C1 segment of cervical spinal cord (tissue), 14 donors: ENCODE measurements at regions not wholly inside any gene's neighbourhood (a gene's known extent, or its start where the extent isn't known, plus 50 kb on each side); places are given as distances from the start of the nearest gene placed in this dataset.
"Not testable (repeated sequence)": the region's sequence is repeated elsewhere in the genome, so short reads cannot be mapped to it uniquely, and the experiment has no call there.

Experiments used
- DNase-seq, 14 donors: peaks; one replicate each; lab custom pipeline; 2025; lab: John Stamatoyannopoulos, UW

DNA sequence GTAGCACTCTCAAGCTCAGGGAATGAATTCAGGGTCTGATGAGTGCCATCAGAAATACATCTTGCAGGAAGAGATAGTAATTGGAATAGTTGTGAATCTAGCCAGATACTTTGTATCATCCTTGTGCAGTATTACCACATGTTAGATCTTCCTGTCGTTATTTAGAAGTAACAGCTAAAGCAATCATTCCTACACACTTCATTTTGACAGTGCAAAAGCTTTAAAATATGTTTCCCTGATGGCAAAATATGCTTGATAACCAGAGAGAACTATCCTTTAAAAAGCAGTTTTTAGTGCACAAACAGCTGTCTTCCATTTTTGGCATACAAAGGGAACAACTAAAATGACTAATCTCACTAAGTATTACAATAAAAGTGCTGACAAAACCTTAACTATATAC is 149.5 kb upstream of the SLC38A2 start:
- no peak for DNase-seq

DNA sequence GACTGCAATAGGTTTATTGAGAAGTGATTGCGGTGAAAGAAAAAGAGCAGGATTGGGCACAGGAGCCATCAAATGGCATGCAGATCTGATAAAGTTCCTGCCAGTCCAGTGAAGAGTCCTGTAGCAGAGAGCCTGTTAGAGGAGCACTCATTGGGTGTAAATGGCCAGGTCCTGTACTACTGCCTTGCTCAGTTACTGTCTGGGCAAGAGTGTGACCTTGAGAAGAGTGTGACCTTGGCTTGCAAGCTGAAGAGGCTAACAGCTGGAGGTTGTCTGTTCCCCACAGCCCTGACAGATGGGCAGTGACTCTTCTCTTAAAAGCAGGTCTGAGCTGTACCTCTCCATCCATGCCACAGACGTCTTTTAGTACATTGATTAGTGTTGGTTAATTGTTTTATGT is 148.6 kb upstream of the SLC38A2 start:
- no peak for DNase-seq

DNA sequence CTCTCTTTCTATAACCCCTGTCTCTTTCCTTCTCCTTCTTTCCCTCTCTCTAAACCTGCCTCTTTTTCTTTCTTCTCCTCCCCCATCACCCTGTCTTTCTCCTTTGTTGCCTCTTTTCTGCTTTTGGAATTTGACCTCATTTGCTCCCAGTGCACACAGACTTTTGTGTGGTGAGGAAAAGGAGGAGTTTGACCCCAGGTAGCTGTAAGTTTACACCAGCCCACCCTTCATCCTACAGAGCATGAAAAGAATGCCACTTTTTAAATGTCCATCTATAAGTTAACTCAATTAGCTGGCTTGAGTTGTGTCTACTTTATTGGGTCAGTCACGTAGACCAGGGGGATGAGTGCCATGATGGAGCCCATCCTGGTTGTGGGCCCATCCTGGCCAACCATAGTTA is 146.8 kb upstream of the SLC38A2 start:
- DNase-seq = no peak

DNA sequence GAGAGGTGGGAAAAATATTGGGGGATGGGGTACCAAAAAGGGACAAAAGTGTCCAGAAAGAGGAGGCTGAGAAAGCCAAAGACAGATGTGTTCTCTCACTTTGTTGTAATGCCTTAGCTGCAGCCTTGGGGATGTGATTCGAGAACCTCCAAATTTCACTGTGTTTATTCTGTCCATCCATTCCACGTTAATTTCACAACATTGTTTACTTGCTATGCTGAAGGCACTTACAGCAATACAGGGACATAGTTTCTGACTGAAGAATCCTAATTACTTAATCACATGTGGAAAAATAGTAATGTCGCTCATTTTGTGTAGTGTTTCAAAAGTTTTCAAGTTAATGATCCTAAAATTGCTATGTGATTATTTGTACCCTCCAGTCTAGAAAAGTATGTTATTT is 146.2 kb upstream of the SLC38A2 start:
- DNase-seq = no peak

DNA sequence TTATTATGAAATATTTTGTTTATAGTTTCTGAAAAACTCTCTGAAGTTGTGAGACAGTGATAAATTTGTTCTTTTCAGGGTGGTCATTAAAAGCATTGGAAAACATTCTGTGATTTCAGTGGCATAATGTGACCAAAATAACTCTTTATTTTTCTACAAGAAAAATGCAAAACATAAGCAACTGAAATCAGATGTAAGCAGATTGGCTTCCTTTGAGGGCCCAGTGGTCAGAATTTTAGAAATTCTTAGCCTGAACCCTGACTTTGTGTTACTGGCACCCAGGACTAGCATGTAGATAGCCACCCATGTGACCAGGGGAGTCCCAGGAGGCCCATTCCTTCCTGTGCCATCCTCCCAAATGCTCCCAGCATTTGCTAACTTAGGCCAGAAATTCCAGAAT is 145.6 kb upstream of the SLC38A2 start:
- no peak for DNase-seq

DNA sequence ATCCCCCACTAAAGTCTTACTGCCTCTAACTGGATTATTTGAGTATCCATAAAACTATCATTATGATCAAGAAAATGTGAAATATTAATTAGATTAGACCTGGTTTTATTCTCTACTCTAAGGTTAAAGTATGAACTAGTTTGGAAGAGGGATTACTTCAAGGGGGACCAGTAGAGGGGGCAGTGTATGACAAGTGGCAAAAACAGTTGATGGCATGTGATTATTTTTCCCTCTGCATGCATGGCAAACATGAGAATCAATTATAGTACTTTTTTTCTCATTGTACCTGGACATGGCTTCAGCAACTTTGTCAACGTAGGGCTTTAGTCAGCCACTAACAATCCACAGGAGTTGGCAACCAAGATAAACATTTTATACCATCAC is 145.0 kb upstream of the SLC38A2 start:
- no peak for DNase-seq

DNA sequence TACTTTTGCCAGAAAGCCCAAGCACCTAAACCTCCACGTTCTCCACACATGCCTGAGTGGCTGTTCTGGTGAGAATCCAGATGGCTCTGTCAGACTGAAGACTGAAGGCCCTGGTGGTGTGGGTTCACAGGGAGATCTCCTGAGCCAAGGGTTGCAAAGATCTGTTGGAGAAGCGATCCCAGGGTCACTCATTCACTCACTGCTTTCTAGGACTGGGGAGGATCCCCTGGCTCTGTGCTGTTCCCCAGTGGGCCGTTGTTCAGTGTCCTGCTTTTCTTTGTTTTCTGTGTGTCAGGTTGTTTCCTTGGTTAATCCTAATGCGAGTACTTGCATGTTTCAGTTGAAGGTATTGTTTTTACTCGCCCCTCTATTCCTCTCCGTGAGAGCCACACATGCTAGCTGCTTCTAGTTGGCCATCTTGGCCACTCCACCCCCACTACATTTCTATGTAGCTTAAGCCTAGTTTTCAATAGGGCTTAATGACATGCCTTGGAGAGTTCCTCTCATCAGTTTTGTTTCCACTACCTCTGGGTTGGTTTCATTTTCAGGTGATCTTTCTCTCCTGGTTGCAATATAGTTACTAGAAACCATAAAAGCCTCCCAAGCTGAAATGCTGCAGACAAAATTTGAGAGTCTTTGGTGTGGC is 144.5 kb upstream of the SLC38A2 start:
- DNase-seq = no peak

DNA sequence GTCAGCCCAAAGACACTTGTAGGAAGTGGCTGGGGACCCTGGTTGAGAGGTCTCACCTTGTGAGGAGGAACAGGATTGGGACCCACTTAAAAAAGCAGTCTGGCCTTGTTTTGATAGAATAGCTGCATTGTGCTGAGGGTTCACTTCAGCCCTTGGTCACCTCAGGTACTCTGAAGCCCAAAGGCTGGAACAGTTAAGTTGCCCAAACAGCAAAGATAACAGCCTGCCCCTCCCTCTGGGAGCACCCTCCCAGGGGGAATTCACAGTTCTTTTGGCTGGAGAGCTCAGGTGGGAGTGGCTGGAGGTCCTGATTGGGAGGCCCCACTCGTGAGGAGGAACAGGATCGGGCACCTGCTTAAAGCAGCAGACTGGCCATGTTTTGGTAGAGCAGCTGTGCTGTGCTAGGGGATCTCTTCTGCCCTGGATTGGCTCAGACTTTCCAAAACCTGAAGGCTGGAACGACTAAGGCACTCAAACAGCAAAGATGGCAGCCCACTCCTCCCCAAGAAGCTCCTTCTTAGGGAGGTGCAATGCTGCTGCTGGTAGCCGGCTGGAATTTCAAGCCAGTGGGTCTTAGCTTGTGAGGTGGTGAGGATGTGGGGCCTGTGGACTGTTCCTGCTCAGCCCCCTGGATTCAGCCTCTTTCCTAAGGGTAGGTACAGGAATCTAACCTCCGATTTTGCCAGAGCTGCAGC is 143.8 kb upstream of the SLC38A2 start:
- DNase-seq = no peak

DNA sequence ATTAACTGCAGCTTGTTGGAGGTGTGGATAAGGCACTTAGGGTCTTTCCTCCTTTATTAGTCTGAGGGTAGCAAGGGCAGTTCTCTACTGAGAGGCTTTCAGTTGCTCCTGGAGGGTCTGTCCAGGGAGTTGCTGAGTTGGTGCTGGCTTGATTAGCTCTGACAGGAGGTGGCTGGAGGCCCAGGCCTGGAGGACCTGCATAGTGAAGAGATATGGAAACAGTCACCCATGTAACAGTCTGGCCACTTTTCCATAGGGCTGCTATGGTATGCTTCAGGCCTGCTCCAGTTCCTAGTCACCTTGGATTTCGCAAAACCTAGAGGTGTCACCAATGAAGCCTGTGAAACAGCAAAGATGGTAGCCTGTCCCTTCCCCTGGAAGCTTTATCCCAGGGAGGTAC is 143.3 kb upstream of the SLC38A2 start:
- DNase-seq = no peak

DNA sequence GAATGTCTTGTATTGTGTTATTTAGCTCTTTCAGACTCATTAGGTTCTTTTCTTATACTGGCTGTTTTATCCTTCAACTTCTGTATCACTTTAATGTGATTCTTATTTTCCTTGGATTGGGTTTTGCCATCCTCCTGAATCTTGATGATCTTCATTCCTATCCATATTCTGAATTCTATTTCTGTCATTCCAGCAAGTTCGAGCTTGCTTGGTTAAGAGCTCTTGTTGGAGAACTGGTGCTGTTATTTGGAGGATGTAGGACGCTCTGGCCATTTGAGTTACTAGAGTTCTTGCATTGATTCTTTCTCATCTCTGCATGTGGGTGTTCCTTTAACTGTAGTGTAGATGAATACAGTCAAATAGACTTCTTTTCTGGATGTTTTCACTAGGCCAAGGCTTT is 142.3 kb upstream of the SLC38A2 start:
- DNase-seq = no peak

DNA sequence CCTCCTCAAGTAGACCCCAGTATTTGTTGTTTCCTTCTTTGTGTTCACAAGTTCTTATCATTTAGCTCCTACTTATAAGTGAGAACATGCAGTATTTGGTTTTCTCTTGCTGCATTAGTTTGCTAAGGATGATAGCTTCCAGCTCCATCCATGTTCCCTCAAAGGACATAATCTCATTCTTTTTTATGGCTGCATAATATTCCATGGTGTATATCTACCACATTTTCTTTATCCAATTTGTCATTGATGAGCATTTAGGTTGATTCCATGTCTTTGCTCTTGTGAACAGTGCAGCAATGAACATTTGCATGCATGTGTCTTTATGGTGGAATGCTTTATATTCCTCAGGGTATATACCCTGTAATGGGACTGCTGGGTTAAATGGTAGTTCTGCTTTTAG is 137.7 kb upstream of the SLC38A2 start:
- not testable (repeated sequence) for DNase-seq

DNA sequence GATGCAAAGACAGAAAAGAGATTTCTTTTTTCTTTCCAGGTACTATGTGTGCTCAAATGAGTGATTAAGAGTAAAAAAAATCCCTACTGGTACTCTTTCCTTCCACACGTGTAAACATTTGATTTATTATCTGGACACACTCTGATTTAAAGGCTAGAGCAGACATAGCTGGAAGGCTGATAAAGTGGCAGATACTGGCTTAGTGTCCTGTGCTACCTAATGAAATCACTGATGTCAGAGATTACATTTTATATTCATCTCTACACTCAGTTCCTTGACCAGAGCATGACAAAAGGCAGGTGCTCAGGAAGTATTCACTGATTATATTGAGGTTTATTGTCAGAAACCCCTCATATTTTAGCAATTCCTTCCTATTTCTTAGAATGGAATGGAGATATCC is 136.6 kb upstream of the SLC38A2 start:
- no peak for DNase-seq

DNA sequence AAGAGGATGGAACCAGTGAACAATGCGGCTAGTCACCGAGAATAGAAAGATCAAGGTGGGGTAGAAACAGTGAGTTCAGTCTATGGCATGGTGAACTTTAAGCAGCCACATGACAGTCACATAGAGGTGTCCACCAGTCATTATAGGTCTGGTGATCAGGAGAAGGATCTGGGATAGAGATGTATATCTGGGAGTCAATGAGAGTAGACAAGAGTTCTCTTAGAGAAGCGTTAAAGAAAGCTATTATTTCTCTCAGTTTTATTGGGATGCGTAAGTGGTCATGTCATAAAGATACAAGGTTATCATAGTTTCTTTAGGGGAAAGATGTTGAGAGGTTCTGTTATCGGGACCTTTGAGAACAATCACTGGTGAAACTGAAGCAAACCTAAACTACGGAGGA is 136.1 kb upstream of the SLC38A2 start:
- no peak for DNase-seq

DNA sequence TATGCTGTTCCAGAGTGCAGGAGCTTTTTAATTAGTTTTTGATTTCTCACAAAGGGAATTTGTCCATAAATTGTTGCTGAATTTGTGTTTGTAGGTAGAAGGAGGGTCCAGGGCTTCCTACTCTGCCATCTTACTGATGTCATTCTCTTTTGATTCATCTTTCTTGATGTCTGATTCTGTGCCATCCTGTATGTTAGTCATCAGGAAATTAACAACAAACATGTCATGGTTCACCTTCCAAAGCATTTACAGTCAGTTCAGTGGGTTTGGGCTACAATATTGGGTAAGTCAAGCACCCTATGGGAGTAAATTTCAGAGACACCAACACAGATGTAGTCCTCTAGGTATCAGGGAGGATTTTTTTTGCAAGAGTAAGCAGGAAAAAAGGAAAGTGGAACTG is 135.2 kb upstream of the SLC38A2 start:
- no peak for DNase-seq

DNA sequence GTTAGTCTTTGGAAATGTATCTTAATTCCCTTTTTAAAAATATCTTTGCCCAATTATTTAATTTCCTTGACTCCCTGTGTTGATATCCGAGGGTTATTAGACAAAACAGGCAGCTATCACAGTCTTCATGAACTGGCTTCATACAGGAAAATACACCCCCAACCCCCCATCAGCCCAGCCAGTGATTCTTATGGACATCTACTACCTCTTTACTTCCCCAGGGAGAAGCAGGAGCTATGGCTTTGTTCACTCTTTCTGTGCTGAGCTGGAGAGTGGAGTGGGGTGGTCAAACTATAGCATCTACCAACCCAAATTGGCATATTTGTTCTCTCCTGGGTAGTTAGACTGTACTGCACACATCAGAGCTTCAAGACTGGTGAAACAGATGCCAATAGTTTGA is 134.4 kb upstream of the SLC38A2 start:
- DNase-seq = no peak

DNA sequence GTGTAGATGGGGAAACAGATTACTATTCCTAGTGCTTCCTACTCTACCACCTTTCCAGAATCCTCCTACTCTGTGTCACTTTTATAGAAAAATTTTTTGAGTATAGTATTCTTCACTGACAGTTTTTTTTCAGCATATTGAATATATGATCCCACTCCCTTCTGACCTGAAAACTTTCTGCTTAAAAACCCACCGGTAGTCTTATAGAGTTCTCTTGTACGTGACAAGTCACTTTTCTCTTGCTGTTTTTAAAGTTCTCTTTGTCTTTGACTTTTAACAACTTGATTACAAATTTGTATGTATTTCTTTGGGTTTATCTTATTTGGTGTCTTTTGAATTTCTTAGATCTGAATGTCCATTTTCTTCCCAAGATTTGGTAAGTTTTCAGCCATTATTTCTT is 133.6 kb upstream of the SLC38A2 start:
- no peak for DNase-seq

DNA sequence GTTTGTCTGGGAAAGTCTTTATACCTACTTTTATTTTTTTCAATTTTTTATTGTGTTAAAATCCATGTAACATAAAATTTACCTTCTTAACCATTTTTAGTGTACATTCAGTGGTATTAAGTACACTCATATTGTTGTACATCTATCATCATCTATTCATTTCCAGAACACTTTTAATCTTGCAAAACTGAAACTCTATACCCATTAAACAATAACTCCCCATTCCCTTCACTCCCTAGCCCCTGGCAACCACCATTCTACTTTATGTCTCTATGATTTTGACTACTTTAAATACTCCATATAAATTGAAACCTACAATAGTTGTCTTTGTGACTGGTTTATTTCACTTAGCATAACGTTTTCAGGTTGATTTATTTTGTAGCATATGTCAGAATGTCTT is 131.9 kb upstream of the SLC38A2 start:
- no peak for DNase-seq

DNA sequence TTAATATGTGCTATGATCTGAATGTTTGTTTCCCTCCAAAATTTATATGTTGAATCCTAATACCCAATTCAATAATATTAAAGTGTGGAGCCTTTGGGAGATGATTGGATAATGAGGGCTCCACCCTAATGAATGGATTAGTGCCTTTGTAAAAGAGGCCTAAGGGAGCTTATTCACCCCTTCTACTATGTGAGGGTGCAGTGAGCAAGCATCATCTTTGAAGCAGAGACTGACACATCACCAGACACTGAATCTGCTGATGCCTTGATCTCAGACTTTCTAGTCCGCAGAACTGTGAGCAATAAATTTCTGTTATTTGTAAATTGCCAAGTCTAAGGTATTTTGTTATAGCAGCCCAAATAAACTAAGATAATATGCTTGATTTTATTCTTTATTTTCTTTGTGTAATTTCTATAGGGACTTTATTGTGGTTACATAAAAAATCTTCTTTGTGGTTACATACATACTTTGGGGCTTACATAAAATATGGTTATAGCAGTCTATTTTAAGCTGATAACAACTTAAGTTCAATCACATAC is 131.1 kb upstream of the SLC38A2 start:
- no peak for DNase-seq

DNA sequence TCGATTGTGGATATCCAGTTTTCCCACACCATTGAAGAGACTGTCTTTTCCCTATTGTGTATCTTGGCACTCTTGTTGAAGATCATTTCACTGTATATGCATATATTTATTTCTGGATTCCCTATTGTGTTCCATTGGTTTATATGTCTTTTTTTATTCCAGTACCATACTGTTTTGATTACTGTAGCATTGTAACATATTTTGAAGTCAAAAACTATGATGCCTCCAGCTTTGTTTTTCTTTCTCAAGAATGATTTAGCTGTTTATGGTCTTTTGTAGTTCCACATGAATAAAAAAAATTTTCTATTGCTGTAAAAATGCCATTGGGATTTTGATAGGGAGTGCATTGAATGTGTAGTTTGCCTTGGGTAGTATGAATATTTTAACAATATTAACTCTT is 128.1 kb upstream of the SLC38A2 start:
- DNase-seq = no peak

DNA sequence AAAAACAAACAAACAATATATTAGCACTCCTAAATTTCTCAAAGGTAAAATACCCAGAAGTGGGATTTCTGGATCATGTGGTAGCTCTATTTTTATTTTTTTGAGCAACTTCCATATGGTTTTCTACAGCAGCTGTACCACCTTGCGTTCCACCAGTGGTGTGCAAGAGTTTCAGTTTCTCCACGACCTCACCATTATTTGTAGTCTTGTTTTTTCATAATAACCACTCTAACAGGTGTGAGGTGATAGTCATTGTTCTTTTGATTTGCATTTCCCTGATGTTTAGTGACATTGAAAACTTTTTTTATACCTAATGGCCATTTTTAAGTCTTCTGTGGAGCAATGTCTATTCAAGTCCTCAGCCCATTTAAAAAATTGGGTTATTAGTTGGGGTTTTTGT is 127.3 kb upstream of the SLC38A2 start:
- no peak for DNase-seq

DNA sequence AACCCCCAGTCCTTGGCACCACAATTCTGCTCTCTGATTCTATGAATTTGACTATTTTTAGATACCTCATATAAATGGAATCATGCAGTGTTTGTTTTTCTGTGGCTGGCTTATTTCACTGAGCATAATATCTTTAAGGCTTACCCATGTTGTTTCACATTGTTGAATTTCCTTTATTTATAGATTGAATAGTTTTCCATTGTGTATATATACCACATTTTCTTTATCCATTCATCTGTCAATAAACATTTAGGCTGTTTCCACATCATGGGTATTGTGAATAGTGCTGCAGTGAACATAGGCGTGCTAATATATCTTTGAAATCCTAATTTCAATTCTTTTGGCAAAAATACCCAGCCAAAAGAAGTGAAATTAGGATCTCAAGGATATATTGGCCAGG is 126.7 kb upstream of the SLC38A2 start:
- DNase-seq = no peak

DNA sequence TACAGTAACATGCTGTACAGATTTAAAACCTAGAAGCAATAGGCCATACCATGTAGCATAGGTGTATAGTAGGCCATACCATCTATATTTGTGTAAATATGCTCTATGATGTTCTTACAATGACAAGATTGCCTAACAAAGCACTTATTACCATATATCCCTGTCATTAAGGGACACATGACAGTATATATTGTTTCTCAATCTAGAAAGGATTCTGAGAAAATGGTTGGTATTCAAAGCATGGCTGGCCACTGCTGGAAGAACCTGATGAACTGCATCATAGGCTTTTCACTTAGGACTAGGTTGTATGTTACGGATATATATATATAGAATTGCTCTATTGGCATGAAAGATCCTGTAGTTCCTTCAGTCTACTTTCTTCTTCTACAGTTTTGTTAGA is 125.2 kb upstream of the SLC38A2 start:
- DNase-seq = no peak

DNA sequence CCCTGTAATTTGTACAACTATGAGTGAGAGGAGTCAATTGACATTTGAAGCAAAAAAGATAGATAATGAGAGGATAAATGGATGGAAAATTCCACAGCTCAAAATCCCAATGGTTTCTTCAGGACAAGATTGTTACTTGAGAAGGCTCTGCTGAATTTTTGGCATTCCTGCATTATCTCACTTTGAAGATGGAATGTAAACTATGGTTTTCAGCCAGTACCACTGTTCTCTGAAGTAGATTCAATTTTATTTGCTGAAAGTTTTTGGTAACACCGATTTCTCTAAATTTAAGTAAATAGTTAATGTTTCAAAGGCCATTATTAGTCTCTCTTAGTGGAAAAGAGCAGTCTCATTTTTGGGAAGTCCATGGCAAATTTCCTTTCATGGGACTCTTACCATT is 121.9 kb upstream of the SLC38A2 start:
- DNase-seq = no peak

DNA sequence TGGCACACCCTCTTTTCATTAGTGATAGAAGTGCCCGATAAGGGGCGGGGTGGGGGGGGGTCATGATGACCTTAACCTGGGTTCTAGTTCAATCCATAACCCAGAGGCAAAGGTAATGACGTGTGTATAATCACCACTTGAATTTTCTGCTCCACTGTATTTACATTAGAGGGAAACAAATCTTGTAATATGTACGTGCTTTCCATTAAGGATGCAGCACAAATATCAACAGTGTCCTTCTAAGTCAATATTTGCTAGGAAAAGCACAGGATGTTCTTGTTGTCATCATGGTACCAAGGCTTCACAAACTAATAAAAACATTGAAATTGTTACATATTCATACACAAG is 121.2 kb upstream of the SLC38A2 start:
- no peak for DNase-seq
